Keratinocyte (primary cell): ENCODE measurements at regions not wholly inside any gene's neighbourhood (a gene's known extent, or its start where the extent isn't known, plus 50 kb on each side); places are given as distances from the start of the nearest gene placed in this dataset.

Experiments used
- DNase-seq: peaks from one replicate; pipeline ENCODE4 v3.0.0-alpha.2; 2011; ENCODE audit warnings: low read depth, missing footprints, low spot score
- FAIRE-seq: peaks from 2 replicates; lab custom pipeline; 2011; peaks lifted over from hg19 to GRCh38; lab: Jason Lieb, UNC
- H2AFZ ChIP-seq: 2 replicates; pipeline ENCODE4 v1.6.0; 2012; ENCODE audit warnings: low read length, control low read depth, inconsistent platforms; ENCODE audit not compliant: control insufficient read depth
- H3K27ac ChIP-seq: 2 replicates; pipeline ENCODE4 v1.5.1; 2011; ENCODE audit warnings: low read length; ENCODE audit not compliant: control insufficient read depth, insufficient read depth
- H3K27me3 ChIP-seq: 3 replicates; pipeline ENCODE4 v1.6.0; 2011; ENCODE audit warnings: low read length; ENCODE audit not compliant: control insufficient read depth, insufficient read depth; ENCODE audit errors: extremely low read depth
- H3K36me3 ChIP-seq, 2 experiments: 2 replicates in 1 of 2; 3 replicates in 1 of 2; pipeline ENCODE4 v1.5.1; 2011; ENCODE audit warnings: low read length in 2 of 2, mild to moderate bottlenecking in 1 of 2; ENCODE audit not compliant: control insufficient read depth in 2 of 2, insufficient read depth in 2 of 2; ENCODE audit errors: extremely low read depth in 1 of 2
- H3K4me1 ChIP-seq: 3 replicates; pipeline ENCODE4 v1.5.1; 2011; ENCODE audit warnings: low read length; ENCODE audit not compliant: control insufficient read depth, insufficient read depth; ENCODE audit errors: extremely low read depth
- H3K4me2 ChIP-seq: 3 replicates; pipeline ENCODE4 v1.6.0; 2011; ENCODE audit warnings: low read depth, low read length; ENCODE audit not compliant: control insufficient read depth, insufficient read depth; ENCODE audit errors: extremely low read depth
- H3K4me3 ChIP-seq, 3 experiments: fragments of 200-600 bp in 1 of 3; sonication (generic) in 1 of 3; 2 replicates in 2 of 3; 3 replicates in 1 of 3; pipeline ENCODE4 v1.5.1; 2011 to 2016; ENCODE audit warnings: low read length in 3 of 3, mild to moderate bottlenecking in 3 of 3, control low read depth in 2 of 3, inconsistent platforms in 1 of 3, low read depth in 1 of 3, mixed read lengths in 1 of 3, mixed run types in 1 of 3, moderate library complexity in 1 of 3; ENCODE audit not compliant: control insufficient read depth in 2 of 3, insufficient read depth in 2 of 3; ENCODE audit errors: extremely low read depth in 1 of 3
- H3K79me2 ChIP-seq: 2 replicates; pipeline ENCODE4 v1.6.0; 2012; ENCODE audit warnings: low read length; ENCODE audit not compliant: control insufficient read depth, insufficient read depth
- H3K9ac ChIP-seq: 3 replicates; pipeline ENCODE4 v1.6.0; 2011; ENCODE audit warnings: low read length; ENCODE audit not compliant: control insufficient read depth, insufficient read depth; ENCODE audit errors: extremely low read depth
- H3K9me1 ChIP-seq: 3 replicates; pipeline ENCODE4 v1.6.0; 2011; ENCODE audit warnings: low read length; ENCODE audit not compliant: control insufficient read depth, insufficient read depth; ENCODE audit errors: extremely low read depth
- H3K9me3 ChIP-seq: 2 replicates; pipeline ENCODE4 v1.5.1; 2012; ENCODE audit warnings: low read depth, low read length; ENCODE audit not compliant: control insufficient read depth
- H4K20me1 ChIP-seq: 3 replicates; pipeline ENCODE4 v1.6.0; 2011; ENCODE audit warnings: low read length; ENCODE audit not compliant: control insufficient read depth, insufficient read depth; ENCODE audit errors: extremely low read depth
- CTCF ChIP-seq, 3 experiments: IDR thresholded peaks in 1 of 3; conservative IDR thresholded peaks in 1 of 3; optimal IDR thresholded peaks in 1 of 3; 2 replicates in 2 of 3; 3 replicates in 1 of 3; pipeline versions ENCODE3 to v1.5.1; 2011; ENCODE audit warnings: low read length in 3 of 3, mild to moderate bottlenecking in 3 of 3, moderate library complexity in 2 of 3, control low read depth in 1 of 3, inconsistent platforms in 1 of 3; ENCODE audit not compliant: insufficient read depth in 2 of 3; ENCODE audit errors: extremely low read depth in 1 of 3
- EZH2 ChIP-seq: IDR thresholded peaks from one replicate; pipeline ENCODE4 v1.6.1; 2012; ENCODE audit warnings: inconsistent platforms, mild to moderate bottlenecking, low read length, moderate library complexity
- dilution Hi-C: fragments of 300-500 bp; cut with MboI; formaldehyde crosslinking; loops from one replicate; pipeline ENCODE4 v1.7.0; 2020; ENCODE audit warnings: low sequenced_read_pairs; ENCODE audit not compliant: extremely low pct_ligation_motif_present

DNA sequence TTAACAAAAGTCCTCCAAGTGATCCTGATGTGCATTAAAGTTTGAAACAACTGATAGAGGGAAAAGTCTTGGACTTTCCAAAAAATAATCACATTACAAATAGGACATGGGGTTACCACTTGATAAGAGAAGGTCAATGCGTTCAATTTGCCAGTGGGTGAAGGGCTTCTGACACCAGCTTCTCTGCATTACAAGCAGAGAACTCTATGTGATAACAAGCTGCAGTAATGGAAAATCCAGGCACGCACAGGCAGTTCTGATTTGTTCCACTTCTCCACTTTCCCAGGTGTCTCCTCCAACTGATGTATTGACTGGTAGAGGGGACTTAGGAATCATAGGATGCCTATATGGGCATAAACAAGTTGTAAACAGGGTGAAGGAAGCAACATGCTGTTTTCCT lies 234.0 kb upstream of the MGAT5 start:
- no peaks in the 10 kb centered on the region for H3K9me3 ChIP-seq
- H3K36me3 ChIP-seq = no peaks in the 10 kb centered on the region
- H3K9ac ChIP-seq = no peak overlapping the region
- dilution Hi-C loops = no loop called here
- H3K4me2 ChIP-seq = no peak overlapping the region
- H3K27me3 ChIP-seq = peaks cover 10% of the 10 kb centered on the region
- no peak for DNase-seq
- H3K4me3 ChIP-seq = no peak overlapping the region
- H3K4me1 ChIP-seq = no peaks in the 10 kb centered on the region
- no peak for FAIRE-seq
- no peaks in the 10 kb centered on the region for H3K79me2 ChIP-seq
- no peaks in the 10 kb centered on the region for H4K20me1 ChIP-seq
- no peak for TF ChIP-seq CTCF (optimal IDR thresholded peaks at IDR 0.05 in 1 of 3, IDR thresholded peaks at IDR 0.05 in 1 of 3, conservative IDR thresholded peaks at IDR 0.05 in 1 of 3; ENCODE audit: extremely low read depth in 1 of 3, insufficient read depth in 2 of 3, low read length in 3 of 3)
- no peak for TF ChIP-seq EZH2
- no peak overlapping the region for H2AFZ ChIP-seq
- no peak overlapping the region for H3K27ac ChIP-seq
- H3K9me1 ChIP-seq = no peaks in the 10 kb centered on the region

GRCh38 chr2:134020608-134021007 lies 233.3 kb upstream of the MGAT5 start:
- Histone ChIP-seq H4K20me1 (no peaks in the 10 kb centered on the region), H3K9me1 (no peaks in the 10 kb centered on the region), H3K4me2 (no peak overlapping the region), H3K4me3 (no peak overlapping the region), H3K36me3 (no peaks in the 10 kb centered on the region), H2AFZ (no peak overlapping the region), H3K27ac (no peak overlapping the region), H3K4me1 (no peaks in the 10 kb centered on the region), H3K9ac (no peak overlapping the region), H3K79me2 (no peaks in the 10 kb centered on the region), H3K27me3 (peaks cover 11% of the 10 kb centered on the region), H3K9me3 (no peaks in the 10 kb centered on the region)
- dilution Hi-C loops = no loop called here
- TF ChIP-seq EZH2 (no peak), CTCF (optimal IDR thresholded peaks at IDR 0.05 in 1 of 3, IDR thresholded peaks at IDR 0.05 in 1 of 3, conservative IDR thresholded peaks at IDR 0.05 in 1 of 3; ENCODE audit: extremely low read depth in 1 of 3, insufficient read depth in 2 of 3, low read length in 3 of 3) (no peak)
- FAIRE-seq (no peak), DNase-seq (no peak)
